ENCODE measurements at regions not wholly inside any gene's neighbourhood (a gene's known extent, or its start where the extent isn't known, plus 50 kb on each side); places are given as distances from the start of the nearest gene placed in this dataset.

GRCh38 chr20:11976966-11977365, 59.3 kb downstream of the BTBD3 start:
- no peak for TF ChIP-seq EZH2phosphoT487 (IDR thresholded peaks at IDR 0.05)
- no peak for TF ChIP-seq EZH2 (IDR thresholded peaks at IDR 0.05)
- TF ChIP-seq CTCF (IDR thresholded peaks at IDR 0.05): no peak
